ENCODE measurements at regions not wholly inside any gene's neighbourhood (a gene's known extent, or its start where the extent isn't known, plus 50 kb on each side); places are given as distances from the start of the nearest gene placed in this dataset.
"Not testable (repeated sequence)": the region's sequence is repeated elsewhere in the genome, so short reads cannot be mapped to it uniquely, and the experiment has no call there.

GRCh38 chr5:169531631-169532030 lies 51.9 kb upstream of the SPDL1 start:
- DNase-seq (ENCODE audit: extremely low read depth, low read depth) = no peak
- no peak for TF ChIP-seq CTCF (IDR thresholded peaks at IDR 0.05; ENCODE audit: low read depth, low read length, missing control alignments)
- no peak overlapping the region for H3K4me3 ChIP-seq (replicated peaks; ENCODE audit: low read depth, low read length)

- DNase-seq (ENCODE audit: extremely low read depth, low read depth) = no peak
- H3K4me3 ChIP-seq (replicated peaks; ENCODE audit: low read depth, low read length) = no peak overlapping the region
- TF ChIP-seq CTCF (IDR thresholded peaks at IDR 0.05; ENCODE audit: low read depth, low read length, missing control alignments) = no peak
Measured at GRCh38 chr5:169527863-169528262, 55.7 kb upstream of the SPDL1 start.

- TF ChIP-seq CTCF (IDR thresholded peaks at IDR 0.05; ENCODE audit: low read depth, low read length, missing control alignments) = no peak
- no peak overlapping the region for H3K4me3 ChIP-seq (replicated peaks; ENCODE audit: low read depth, low read length)
- no peak for DNase-seq (ENCODE audit: extremely low read depth, low read depth)
Measured at GRCh38 chr5:169527066-169527465, 56.5 kb upstream of the SPDL1 start.

GRCh38 chr5:169522851-169523250 lies 60.7 kb upstream of the SPDL1 start:
- TF ChIP-seq CTCF (IDR thresholded peaks at IDR 0.05; ENCODE audit: low read depth, low read length, missing control alignments) = no peak
- H3K4me3 ChIP-seq (replicated peaks; ENCODE audit: low read depth, low read length) = no peak overlapping the region
- DNase-seq (ENCODE audit: extremely low read depth, low read depth) = no peak

GRCh38 chr5:169521366-169521983 lies 62.1 kb upstream of the SPDL1 start:
- no peak for DNase-seq (ENCODE audit: extremely low read depth, low read depth)
- no peak for TF ChIP-seq CTCF (IDR thresholded peaks at IDR 0.05; ENCODE audit: low read depth, low read length, missing control alignments)
- no peak overlapping the region for H3K4me3 ChIP-seq (replicated peaks; ENCODE audit: low read depth, low read length)

GRCh38 chr5:169519358-169519757 lies 64.2 kb upstream of the SPDL1 start:
- DNase-seq (ENCODE audit: extremely low read depth, low read depth) = no peak
- no peak for TF ChIP-seq CTCF (IDR thresholded peaks at IDR 0.05; ENCODE audit: low read depth, low read length, missing control alignments)
- H3K4me3 ChIP-seq (replicated peaks; ENCODE audit: low read depth, low read length) = no peak overlapping the region

- H3K4me3 ChIP-seq (replicated peaks; ENCODE audit: low read depth, low read length); DNase-seq (ENCODE audit: extremely low read depth, low read depth): not testable (repeated sequence)
Measured at GRCh38 chr5:169518779-169519178, 64.8 kb upstream of the SPDL1 start.

Measured in HFF-Myc (cell line).